SK-N-SH (cell line): ENCODE measurements at regions not wholly inside any gene's neighbourhood (a gene's known extent, or its start where the extent isn't known, plus 50 kb on each side); places are given as distances from the start of the nearest gene placed in this dataset.

Experiments
- EZH2phosphoT487 ChIP-seq: fragments of 200-600 bp; sonication (generic); IDR thresholded peaks from 2 replicates; pipeline ENCODE4 v1.6.1; 2017; ENCODE audit warnings: low read depth, mixed run types, mild to moderate bottlenecking, antibody characterized with exemption, moderate library complexity, borderline replicate concordance
- JUND ChIP-seq: IDR thresholded peaks from 2 replicates; pipeline ENCODE4 v1.4.0; 2012
- SIN3A ChIP-seq: IDR thresholded peaks from 2 replicates; pipeline ENCODE4 v1.6.1; 2012; ENCODE audit warnings: low read depth, mild to moderate bottlenecking, low read length, moderate library complexity, borderline replicate concordance
- TEAD4 ChIP-seq: IDR thresholded peaks from 2 replicates; pipeline ENCODE4 v1.4.0; 2012; ENCODE audit warnings: mild to moderate bottlenecking, borderline replicate concordance; ENCODE audit not compliant: insufficient read depth
- USF2 ChIP-seq: fragments of 150-350 bp; IDR thresholded peaks from 2 replicates; pipeline ENCODE4 v1.6.1; 2017; ENCODE audit warnings: antibody characterized with exemption, low read length, low read depth, borderline replicate concordance
- YY1 ChIP-seq: IDR thresholded peaks from 2 replicates; pipeline ENCODE4 v1.4.0; 2012; ENCODE audit warnings: low read depth, mild to moderate bottlenecking
- TF ChIP-seq, protein P1 (sequence below): IDR thresholded peaks from 2 replicates; pipeline ENCODE4 v1.6.1; 2012; ENCODE audit warnings: mild to moderate bottlenecking, low read depth, low read length, moderate library complexity

- TF ChIP-seq, protein P1, sequence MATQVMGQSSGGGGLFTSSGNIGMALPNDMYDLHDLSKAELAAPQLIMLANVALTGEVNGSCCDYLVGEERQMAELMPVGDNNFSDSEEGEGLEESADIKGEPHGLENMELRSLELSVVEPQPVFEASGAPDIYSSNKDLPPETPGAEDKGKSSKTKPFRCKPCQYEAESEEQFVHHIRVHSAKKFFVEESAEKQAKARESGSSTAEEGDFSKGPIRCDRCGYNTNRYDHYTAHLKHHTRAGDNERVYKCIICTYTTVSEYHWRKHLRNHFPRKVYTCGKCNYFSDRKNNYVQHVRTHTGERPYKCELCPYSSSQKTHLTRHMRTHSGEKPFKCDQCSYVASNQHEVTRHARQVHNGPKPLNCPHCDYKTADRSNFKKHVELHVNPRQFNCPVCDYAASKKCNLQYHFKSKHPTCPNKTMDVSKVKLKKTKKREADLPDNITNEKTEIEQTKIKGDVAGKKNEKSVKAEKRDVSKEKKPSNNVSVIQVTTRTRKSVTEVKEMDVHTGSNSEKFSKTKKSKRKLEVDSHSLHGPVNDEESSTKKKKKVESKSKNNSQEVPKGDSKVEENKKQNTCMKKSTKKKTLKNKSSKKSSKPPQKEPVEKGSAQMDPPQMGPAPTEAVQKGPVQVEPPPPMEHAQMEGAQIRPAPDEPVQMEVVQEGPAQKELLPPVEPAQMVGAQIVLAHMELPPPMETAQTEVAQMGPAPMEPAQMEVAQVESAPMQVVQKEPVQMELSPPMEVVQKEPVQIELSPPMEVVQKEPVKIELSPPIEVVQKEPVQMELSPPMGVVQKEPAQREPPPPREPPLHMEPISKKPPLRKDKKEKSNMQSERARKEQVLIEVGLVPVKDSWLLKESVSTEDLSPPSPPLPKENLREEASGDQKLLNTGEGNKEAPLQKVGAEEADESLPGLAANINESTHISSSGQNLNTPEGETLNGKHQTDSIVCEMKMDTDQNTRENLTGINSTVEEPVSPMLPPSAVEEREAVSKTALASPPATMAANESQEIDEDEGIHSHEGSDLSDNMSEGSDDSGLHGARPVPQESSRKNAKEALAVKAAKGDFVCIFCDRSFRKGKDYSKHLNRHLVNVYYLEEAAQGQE, result no peak
- no peak for TF ChIP-seq EZH2phosphoT487
- no peak for TF ChIP-seq TEAD4
- TF ChIP-seq YY1, result no peak
- TF ChIP-seq USF2, result no peak
- no peak for TF ChIP-seq SIN3A
- no peak for TF ChIP-seq JUND
- TF ChIP-seq, all 33 proteins: peak for 0
Measured at GRCh38 chr11:89660234-89660633, 49.9 kb upstream of the TRIM77 start (continued).
